ENCODE measurements at regions not wholly inside any gene's neighbourhood (a gene's known extent, or its start where the extent isn't known, plus 50 kb on each side); places are given as distances from the start of the nearest gene placed in this dataset.

GRCh38 chr20:58116505-58116904 lies 111.9 kb downstream of the ANKRD60 start:
- ChIA-PET POLR2A (no interaction called here), CTCF (no interaction called here), RAD21 (ENCODE audit: low non-redundant PET in 1 of 2, low total read pairs in 2 of 2, uncharacterized antibody in 2 of 2, unreplicated experiment in 2 of 2) (no interaction called here)
- Histone ChIP-seq H3K9me3 (ENCODE audit: control insufficient read depth in 1 of 2, insufficient read depth in 1 of 2, low read depth in 1 of 2, low read length in 2 of 2) (no peaks in the 10 kb centered on the region), H2AFZ (ENCODE audit: low read depth, low read length, poor library complexity, severe bottlenecking) (no peak overlapping the region), H3K9ac (ENCODE audit: low read length) (no peak overlapping the region), H4K20me1 (ENCODE audit: insufficient read depth) (no peaks in the 10 kb centered on the region), H3K4me1 (ENCODE audit: control insufficient read depth in 1 of 2, insufficient read depth in 2 of 2, low read length in 2 of 2) (peaks cover 0 to 11% of the 10 kb centered on the region in 2 experiments; a peak in 2 of 4 replicates), H3K79me2 (ENCODE audit: insufficient read depth, low read length) (no peaks in the 10 kb centered on the region), H3K27me3 (ENCODE audit: insufficient read depth, low read length) (peaks cover 26% of the 10 kb centered on the region; the same call in 1 of the 2 replicates), H3K4me2 (ENCODE audit: low read length) (no peak overlapping the region), H3K36me3 (ENCODE audit: control insufficient read depth in 1 of 2, insufficient read depth in 2 of 2, low read length in 2 of 2) (no peaks in the 10 kb centered on the region), H3K27ac (ENCODE audit: low read depth, low read length) (no peak overlapping the region), H3K9me2 (ENCODE audit: insufficient read depth) (no peaks in the 10 kb centered on the region), H3K4me3 (replicated peaks in 1 of 2; ENCODE audit: low read depth in 1 of 2, low read length in 2 of 2) (no peak overlapping the region)
- peak; percentile 42; the same call in 1 of the 2 replicates for ATAC-seq
- 0 out of 6 replicates have a peak, but pooled peaks of 1 of the 3 experiments have one; percentile 13 for TF ChIP-seq CTCF (IDR thresholded peaks at IDR 0.05 in 2 of 3, conservative IDR thresholded peaks at IDR 0.05 in 1 of 3; ENCODE audit: borderline replicate concordance in 1 of 3, insufficient read depth in 1 of 3, low read depth in 2 of 3, low read length in 2 of 3)
- no peak for TF ChIP-seq EZH2 (IDR thresholded peaks at IDR 0.05)
- intact Hi-C loops (cut with micrococcal nuclease): no loop called here
- BruUV-seq (replicated peaks): no TSS peak
- no peak for DNase-seq (ENCODE audit: low read depth, low spot score)

GRCh38 chr20:58113716-58114115 lies 114.7 kb downstream of the ANKRD60 start:
- intact Hi-C loops (cut with micrococcal nuclease): no loop called here
- BruUV-seq (replicated peaks): no TSS peak
- H4K20me1 ChIP-seq (ENCODE audit: insufficient read depth): no peaks in the 10 kb centered on the region
- H2AFZ ChIP-seq (ENCODE audit: low read depth, low read length, poor library complexity, severe bottlenecking): no peak overlapping the region
- DNase-seq (ENCODE audit: low read depth, low spot score) (no peak), ATAC-seq (no peak)
- no peak overlapping the region for H3K9ac ChIP-seq (ENCODE audit: low read length)
- H3K27me3 ChIP-seq (ENCODE audit: insufficient read depth, low read length): peaks cover 16% of the 10 kb centered on the region; the same call in 1 of the 2 replicates
- H3K9me3 ChIP-seq (ENCODE audit: control insufficient read depth in 1 of 2, insufficient read depth in 1 of 2, low read depth in 1 of 2, low read length in 2 of 2): no peaks in the 10 kb centered on the region; a peak in 1 of 4 replicates
- TF ChIP-seq POLR2AphosphoS5 (IDR thresholded peaks at IDR 0.05; ENCODE audit: low read depth, low read length): no peak
- TF ChIP-seq TCF7L2 (IDR thresholded peaks at IDR 0.05; ENCODE audit: borderline replicate concordance, extremely low read depth, insufficient read depth, insufficient read length): no peak
- no peak for TF ChIP-seq CEBPB (IDR thresholded peaks at IDR 0.05; ENCODE audit: low read depth)
- TF ChIP-seq FOSL1 (IDR thresholded peaks at IDR 0.05; ENCODE audit: low read depth): no peak
- TF ChIP-seq EZH2phosphoT487 (IDR thresholded peaks at IDR 0.05; ENCODE audit: borderline replicate concordance): no peak
- no peak for TF ChIP-seq JUND (IDR thresholded peaks at IDR 0.05)
- no peak for TF ChIP-seq SIN3A (IDR thresholded peaks at IDR 0.05; ENCODE audit: low read depth)
- H3K4me2 ChIP-seq (ENCODE audit: low read length): no peak overlapping the region
- H3K4me3 ChIP-seq (replicated peaks in 1 of 2; ENCODE audit: low read depth in 1 of 2, low read length in 2 of 2): no peak overlapping the region
- peaks cover 0 to 11% of the 10 kb centered on the region in 2 experiments; a peak in 2 of 4 replicates for H3K4me1 ChIP-seq (ENCODE audit: control insufficient read depth in 1 of 2, insufficient read depth in 2 of 2, low read length in 2 of 2)
- no peaks in the 10 kb centered on the region for H3K9me2 ChIP-seq (ENCODE audit: insufficient read depth)
- no peaks in the 10 kb centered on the region for H3K79me2 ChIP-seq (ENCODE audit: insufficient read depth, low read length)
- H3K27ac ChIP-seq (ENCODE audit: low read depth, low read length): no peak overlapping the region
- ChIA-PET POLR2A (no interaction called here), CTCF (no interaction called here), RAD21 (ENCODE audit: low non-redundant PET in 1 of 2, low total read pairs in 2 of 2, uncharacterized antibody in 2 of 2, unreplicated experiment in 2 of 2) (no interaction called here)
- H3K36me3 ChIP-seq (ENCODE audit: control insufficient read depth in 1 of 2, insufficient read depth in 2 of 2, low read length in 2 of 2): no peaks in the 10 kb centered on the region

Data from HCT116 (cell line).